HG03159 (cell line): ENCODE measurements at regions not wholly inside any gene's neighbourhood (a gene's known extent, or its start where the extent isn't known, plus 50 kb on each side); places are given as distances from the start of the nearest gene placed in this dataset.
"Not testable (repeated sequence)": the region's sequence is repeated elsewhere in the genome, so short reads cannot be mapped to it uniquely, and the experiment has no call there.

Source experiments
- ATAC-seq: cut with Tn5 transposase; IDR thresholded peaks from one replicate; pipeline ENCODE4 v1.9.1; 2021; ENCODE audit warnings: mild to moderate bottlenecking, moderate library complexity; ENCODE audit not compliant: unreplicated experiment

GRCh38 chr2:47728551-47728950 is 54.4 kb upstream of the MSH6 start:
- ATAC-seq, result no peak

- no peak for ATAC-seq
Measured at GRCh38 chr2:47727956-47728355, 55.0 kb upstream of the MSH6 start.

GRCh38 chr2:47726978-47727377 is 56.0 kb upstream of the MSH6 start:
- ATAC-seq, result not testable (repeated sequence)

- no peak for ATAC-seq
Measured at GRCh38 chr2:47725808-47726207, 57.1 kb upstream of the MSH6 start.

GRCh38 chr2:47724221-47724981 is 58.5 kb upstream of the MSH6 start:
- peak; percentile 89 for ATAC-seq

- ATAC-seq, result no peak
Measured at GRCh38 chr2:47721296-47721695, 61.6 kb upstream of the MSH6 start.

- no peak for ATAC-seq
Measured at GRCh38 chr2:47720559-47720958, 62.4 kb upstream of the MSH6 start.

- ATAC-seq, result no peak
Measured at GRCh38 chr2:47720036-47720435, 62.9 kb upstream of the MSH6 start.

GRCh38 chr2:47719099-47719498 is 63.8 kb upstream of the MSH6 start:
- peak; percentile 72 for ATAC-seq

GRCh38 chr2:47716307-47716706 is 66.6 kb upstream of the MSH6 start:
- not testable (repeated sequence) for ATAC-seq

- ATAC-seq, result no peak
Measured at GRCh38 chr2:47715552-47715951, 67.4 kb upstream of the MSH6 start.

GRCh38 chr2:47708801-47709499 is 74.0 kb upstream of the MSH6 start:
- ATAC-seq, result peak; percentile 75

GRCh38 chr2:47704287-47704686 is 78.7 kb upstream of the MSH6 start:
- ATAC-seq, result no peak

- no peak for ATAC-seq
Measured at GRCh38 chr2:47699533-47700215, 83.3 kb upstream of the MSH6 start.

GRCh38 chr2:47698436-47698972 is 84.4 kb upstream of the MSH6 start:
- ATAC-seq, result not testable (repeated sequence)

GRCh38 chr2:47697681-47698435 is 85.1 kb upstream of the MSH6 start:
- not testable (repeated sequence) for ATAC-seq

GRCh38 chr2:47697000-47697601 is 85.8 kb upstream of the MSH6 start:
- ATAC-seq, result peak; percentile 60

- ATAC-seq, result no peak
Measured at GRCh38 chr2:47696478-47696831, 86.5 kb upstream of the MSH6 start.

GRCh38 chr2:47695800-47696477 is 87.0 kb upstream of the MSH6 start:
- no peak for ATAC-seq

- ATAC-seq, result not testable (repeated sequence)
Measured at GRCh38 chr2:47694451-47694850, 88.5 kb upstream of the MSH6 start.
